HCT116 (cell line): ENCODE measurements at regions not wholly inside any gene's neighbourhood (a gene's known extent, or its start where the extent isn't known, plus 50 kb on each side); places are given as distances from the start of the nearest gene placed in this dataset.
A peak's percentile ranks its signal among the peaks of the same experiment; 100 is the strongest.

ENCODE experiments used
- ATAC-seq: fragments of 200-7000 bp; cut with Tn5 transposase; 2 replicates; pipeline ENCODE4 v1.9.1; 2020; ENCODE audit warnings: mild to moderate bottlenecking, moderate library complexity
- BruUV-seq: library from RNA; stranded (reverse); fragments of 400-500 nt; replicated peaks from 2 replicates; lab custom pipeline; 2021; lab: Mats Ljungman, UMichigan
- CTCF ChIA-PET: fragments of 300-600 bp; sonication (Branson Sonifier 250); formaldehyde crosslinking; loops from one replicate; lab custom pipeline; 2021; ENCODE audit warnings: antibody characterized with exemption; lab: Charles Lee
- POLR2A ChIA-PET: fragments of 300-600, 350-600 bp; sonication (Branson Sonifier 250); formaldehyde crosslinking; loops from one replicate; lab custom pipeline; 2021; ENCODE audit warnings: antibody characterized with exemption; lab: Charles Lee
- RAD21 ChIA-PET, 2 experiments: fragments of 300-600 bp; sonication (Branson Sonifier 250); formaldehyde crosslinking; loops; one replicate each; lab custom pipeline; 2023; ENCODE audit warnings: low total read pairs in 2 of 2; ENCODE audit not compliant: uncharacterized antibody in 2 of 2, unreplicated experiment in 2 of 2, low non-redundant PET in 1 of 2; lab: Charles Lee
- DNase-seq: peaks from one replicate; pipeline ENCODE4 v3.0.0-alpha.2; 2010; ENCODE audit warnings: low read depth, low spot score
- H2AFZ ChIP-seq: fragments of 200-600 bp; shearing (Covaris generic), sonication (generic); 2 replicates; pipeline ENCODE4 v1.6.1; 2017; ENCODE audit warnings: low read depth, mixed run types, mixed read lengths, antibody characterized with exemption, low read length; ENCODE audit not compliant: poor library complexity, severe bottlenecking
- H3K27ac ChIP-seq: 2 replicates; pipeline ENCODE4 v1.5.1; 2012; ENCODE audit warnings: low read depth, low read length
- H3K27me3 ChIP-seq: fragments of 200-600 bp; sonication (generic); 2 replicates; pipeline ENCODE4 v1.6.1; 2016; ENCODE audit warnings: mixed run types, low read length, mixed read lengths; ENCODE audit not compliant: insufficient read depth
- H3K36me3 ChIP-seq, 2 experiments: fragments of 200-500 bp in 1 of 2; fragments of 200-600 bp in 1 of 2; sonication (Bioruptor generic) in 1 of 2; sonication (generic) in 1 of 2; 2 replicates each; pipeline versions ENCODE4 v1.5.1 to v1.6.1; 2014 to 2016; ENCODE audit warnings: low read length in 2 of 2, inconsistent platforms in 1 of 2, mixed read lengths in 1 of 2, mixed run types in 1 of 2; ENCODE audit not compliant: insufficient read depth in 2 of 2, control insufficient read depth in 1 of 2
- H3K4me1 ChIP-seq, 2 experiments: fragments of 200-600 bp in 1 of 2; sonication (generic) in 1 of 2; 2 replicates each; pipeline versions ENCODE4 v1.5.1 to v1.6.1; 2012 to 2017; ENCODE audit warnings: low read length in 2 of 2, inconsistent platforms in 1 of 2, mild to moderate bottlenecking in 1 of 2, mixed read lengths in 1 of 2, mixed run types in 1 of 2, moderate library complexity in 1 of 2; ENCODE audit not compliant: insufficient read depth in 2 of 2, control insufficient read depth in 1 of 2
- H3K4me2 ChIP-seq: fragments of 200-600 bp; sonication (generic); 2 replicates; pipeline ENCODE4 v1.6.1; 2017; ENCODE audit warnings: mixed run types, low read length, mixed read lengths
- H3K4me3 ChIP-seq, 2 experiments: fragments of 200-600 bp in 1 of 2; sonication (generic) in 1 of 2; replicated peaks in 1 of 2; 2 replicates each; pipeline ENCODE4 v1.5.1; 2011 to 2016; ENCODE audit warnings: low read length in 2 of 2, control low read depth in 1 of 2, low read depth in 1 of 2, mild to moderate bottlenecking in 1 of 2, mixed read lengths in 1 of 2, mixed run types in 1 of 2
- H3K79me2 ChIP-seq: fragments of 200-600 bp; sonication (generic); 2 replicates; pipeline ENCODE4 v1.6.1; 2017; ENCODE audit warnings: mild to moderate bottlenecking, mixed run types, low read length, moderate library complexity, mixed read lengths; ENCODE audit not compliant: insufficient read depth
- H3K9ac ChIP-seq: fragments of 200-600 bp; sonication (generic); 2 replicates; pipeline ENCODE4 v1.6.1; 2016; ENCODE audit warnings: low read length, mixed read lengths
- H3K9me2 ChIP-seq: fragments of 200-600 bp; sonication (generic), shearing (Covaris generic); 2 replicates; pipeline ENCODE4 v1.6.1; 2017; ENCODE audit warnings: mixed run types, mild to moderate bottlenecking, moderate library complexity; ENCODE audit not compliant: insufficient read depth
- H3K9me3 ChIP-seq, 2 experiments: fragments of 200-500 bp in 1 of 2; fragments of 200-600 bp in 1 of 2; sonication (Bioruptor generic) in 1 of 2; sonication (generic) in 1 of 2; 2 replicates each; pipeline ENCODE4 v1.6.1; 2014 to 2017; ENCODE audit warnings: low read length in 2 of 2, mixed read lengths in 2 of 2, inconsistent platforms in 1 of 2, low read depth in 1 of 2, mild to moderate bottlenecking in 1 of 2, mixed run types in 1 of 2, moderate library complexity in 1 of 2; ENCODE audit not compliant: control insufficient read depth in 1 of 2, insufficient read depth in 1 of 2
- H4K20me1 ChIP-seq: fragments of 200-600 bp; sonication (generic), shearing (Covaris generic); 2 replicates; pipeline ENCODE4 v1.6.1; 2017; ENCODE audit warnings: mixed run types, mild to moderate bottlenecking, moderate library complexity; ENCODE audit not compliant: insufficient read depth
- CBX3 ChIP-seq: IDR thresholded peaks from 2 replicates; pipeline ENCODE4 v1.6.1; 2012; ENCODE audit warnings: low read depth
- CEBPB ChIP-seq: IDR thresholded peaks from 2 replicates; pipeline ENCODE4 v1.6.1; 2012; ENCODE audit warnings: low read depth
- EGR1 ChIP-seq: IDR thresholded peaks from 2 replicates; pipeline ENCODE4 v1.6.1; 2012; ENCODE audit warnings: low read depth
- EZH2phosphoT487 ChIP-seq: fragments of 200-600 bp; IDR thresholded peaks from 2 replicates; pipeline ENCODE4 v1.6.1; 2018; ENCODE audit warnings: antibody characterized with exemption, borderline replicate concordance
- FOSL1 ChIP-seq: IDR thresholded peaks from 2 replicates; pipeline ENCODE4 v1.6.1; 2012; ENCODE audit warnings: low read depth
- JUND ChIP-seq: IDR thresholded peaks from 2 replicates; pipeline ENCODE4 v1.6.1; 2012
- RAD21 ChIP-seq: IDR thresholded peaks from 2 replicates; pipeline ENCODE4 v1.6.1; 2012; ENCODE audit warnings: low read depth, mild to moderate bottlenecking
- SIN3A ChIP-seq: IDR thresholded peaks from 2 replicates; pipeline ENCODE4 v1.6.1; 2012; ENCODE audit warnings: low read depth
- SP1 ChIP-seq: IDR thresholded peaks from 2 replicates; pipeline ENCODE4 v1.6.1; 2012; ENCODE audit warnings: low read depth
- SRF ChIP-seq: IDR thresholded peaks from 2 replicates; pipeline ENCODE4 v1.6.1; 2012; ENCODE audit warnings: low read depth
- TCF7L2 ChIP-seq: IDR thresholded peaks from 2 replicates; pipeline ENCODE4 v1.7.0; 2011; ENCODE audit warnings: borderline replicate concordance, inconsistent platforms; ENCODE audit not compliant: insufficient read depth, insufficient read length; ENCODE audit errors: extremely low read depth
- YY1 ChIP-seq: IDR thresholded peaks from 2 replicates; pipeline ENCODE4 v1.6.1; 2011; ENCODE audit warnings: low read length, low read depth, moderate library complexity, mild to moderate bottlenecking; ENCODE audit not compliant: insufficient replicate concordance; ENCODE audit errors: extremely low read depth
- ZNF274 ChIP-seq: fragments of 200-500 bp; sonication (Bioruptor generic); IDR thresholded peaks from 2 replicates; pipeline ENCODE4 v1.6.1; 2014; ENCODE audit warnings: mild to moderate bottlenecking, low read depth, low read length, inconsistent platforms
- intact Hi-C: fragments of 100-400 bp; cut with micrococcal nuclease; formaldehyde crosslinking; loops from 2 replicates; pipeline ENCODE4 v1.10.0; 2022
- TF ChIP-seq, protein P1 (sequence below): IDR thresholded peaks from 2 replicates; pipeline ENCODE4 v1.6.1; 2012
- TF ChIP-seq, protein P2 (sequence below): IDR thresholded peaks from 2 replicates; pipeline ENCODE4 v1.6.1; 2012; ENCODE audit warnings: low read depth
- TF ChIP-seq, protein P3 (sequence below): IDR thresholded peaks from 2 replicates; pipeline ENCODE4 v1.6.1; 2012

DNA sequence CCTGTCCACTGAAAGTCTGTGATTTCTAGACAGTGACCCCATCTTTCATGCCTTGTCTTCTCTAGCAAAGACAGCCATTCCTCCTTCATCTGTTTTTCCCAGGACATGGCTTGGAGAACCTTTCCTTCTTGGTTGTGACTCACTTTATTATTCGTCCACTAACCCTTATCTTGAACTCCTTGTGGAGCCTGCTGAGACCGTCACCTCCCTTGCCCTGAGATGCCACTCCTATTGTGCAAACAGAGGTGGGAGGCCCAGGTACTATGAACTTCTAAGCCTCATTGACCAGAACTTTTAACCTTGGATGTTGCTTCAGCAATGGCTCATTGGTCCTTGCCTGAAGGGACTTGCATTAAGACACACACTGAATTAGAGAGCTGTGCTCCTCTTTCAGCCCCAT, 117.5 kb downstream of the FOXD2 start:
- peak; percentile 75 for ATAC-seq
- H4K20me1 ChIP-seq, result no peaks in the 10 kb centered on the region
- no peak overlapping the region for H3K27ac ChIP-seq
- H3K9me3 ChIP-seq, result no peaks in the 10 kb centered on the region
- DNase-seq, result peak; percentile 39
- intact Hi-C loops, result no loop called here
- H2AFZ ChIP-seq, result no peak overlapping the region
- TF ChIP-seq FOSL1 (peak; percentile 46; the same call in 1 of the 2 replicates), CEBPB (peak; percentile 84), CBX3 (peak; percentile 60; the same call in 1 of the 2 replicates), EGR1 (0 out of 2 replicates have a peak, but pooled peaks have one; percentile 59), RAD21 (no peak), SP1 (peak; percentile 75), JUND (peak; percentile 58), YY1 (no peak)
- TF ChIP-seq, protein P1, sequence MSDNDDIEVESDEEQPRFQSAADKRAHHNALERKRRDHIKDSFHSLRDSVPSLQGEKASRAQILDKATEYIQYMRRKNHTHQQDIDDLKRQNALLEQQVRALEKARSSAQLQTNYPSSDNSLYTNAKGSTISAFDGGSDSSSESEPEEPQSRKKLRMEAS, result 0 out of 2 replicates have a peak, but pooled peaks have one; percentile 34
- H3K9me2 ChIP-seq, result no peaks in the 10 kb centered on the region
- peak overlapping the region; percentile 49 for H3K4me2 ChIP-seq
- no peaks in the 10 kb centered on the region for H3K27me3 ChIP-seq
- no peaks in the 10 kb centered on the region for H3K79me2 ChIP-seq
- POLR2A ChIA-PET, result no interaction called here
- no peaks in the 10 kb centered on the region for H3K36me3 ChIP-seq
- RAD21 ChIA-PET, result no interaction called here
- no TSS peak for BruUV-seq
- H3K4me3 ChIP-seq, result no peak overlapping the region
- CTCF ChIA-PET, result interaction anchor here (2.4 kb wide), 1 partner anchor 14 kb away, joined by 8 read pairs; no protein-coding TSS in a partner anchor
- H3K4me1 ChIP-seq, result peaks cover 3 to 35% of the 10 kb centered on the region in 2 experiments; a peak in 3 of 4 replicates
- no peak overlapping the region for H3K9ac ChIP-seq

DNA sequence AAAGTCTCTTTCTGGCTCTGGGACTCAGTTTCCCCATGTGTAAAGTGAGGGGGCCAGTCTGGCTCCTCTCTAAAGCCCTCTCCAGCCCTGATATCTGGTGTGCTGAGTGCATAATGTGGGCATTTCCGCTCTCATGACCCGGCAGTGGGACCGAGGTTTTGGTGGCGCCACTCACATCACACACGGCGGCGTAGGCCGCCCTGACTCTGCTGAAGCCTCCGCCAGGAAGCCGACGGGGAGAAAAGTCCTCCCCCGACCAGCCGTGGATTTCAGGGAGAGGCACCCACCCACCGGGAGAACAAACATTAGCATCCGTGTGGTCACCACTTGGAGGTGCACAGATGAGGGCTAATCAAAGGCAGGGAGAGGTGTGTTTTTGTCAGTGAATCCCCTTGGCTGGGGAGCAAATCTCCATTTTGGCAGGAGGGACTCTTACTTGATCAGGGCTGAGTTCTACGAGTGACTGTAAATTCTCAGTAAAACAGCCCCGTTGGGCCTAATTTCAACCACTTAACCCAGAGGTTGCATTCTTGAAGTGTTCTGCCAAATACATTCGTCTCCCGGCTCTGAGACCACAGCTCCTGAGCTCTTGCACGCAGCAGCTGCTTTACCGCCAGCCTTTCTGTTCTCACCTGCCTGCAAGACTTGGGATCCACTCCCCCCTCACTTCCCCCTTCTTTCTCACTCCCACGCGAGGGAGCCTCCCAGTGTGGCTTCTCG, 118.2 kb downstream of the FOXD2 start:
- Histone ChIP-seq H3K27ac (no peak overlapping the region), H3K4me3 (no peak overlapping the region), H3K9me3 (no peaks in the 10 kb centered on the region), H3K9ac (no peak overlapping the region), H4K20me1 (no peaks in the 10 kb centered on the region), H3K4me2 (peak overlapping the region; percentile 49), H3K36me3 (no peaks in the 10 kb centered on the region), H3K27me3 (no peaks in the 10 kb centered on the region), H2AFZ (no peak overlapping the region), H3K79me2 (no peaks in the 10 kb centered on the region), H3K4me1 (peaks cover 3 to 39% of the 10 kb centered on the region in 2 experiments; a peak in 3 of 4 replicates), H3K9me2 (no peaks in the 10 kb centered on the region)
- intact Hi-C loops, result no loop called here
- ChIA-PET RAD21 (no interaction called here), CTCF (interaction anchor here (2.1 to 2.4 kb wide), 2 partner anchors 10 to 14 kb away, joined by 5 to 8 read pairs; no protein-coding TSS in a partner anchor), POLR2A (no interaction called here)
- ATAC-seq (no peak), DNase-seq (no peak)
- no TSS peak for BruUV-seq
- TF ChIP-seq SIN3A (no peak), TCF7L2 (no peak), SRF (no peak), EGR1 (no peak), FOSL1 (no peak), EZH2phosphoT487 (no peak), CEBPB (no peak), ZNF274 (no peak)
- TF ChIP-seq, protein P2, sequence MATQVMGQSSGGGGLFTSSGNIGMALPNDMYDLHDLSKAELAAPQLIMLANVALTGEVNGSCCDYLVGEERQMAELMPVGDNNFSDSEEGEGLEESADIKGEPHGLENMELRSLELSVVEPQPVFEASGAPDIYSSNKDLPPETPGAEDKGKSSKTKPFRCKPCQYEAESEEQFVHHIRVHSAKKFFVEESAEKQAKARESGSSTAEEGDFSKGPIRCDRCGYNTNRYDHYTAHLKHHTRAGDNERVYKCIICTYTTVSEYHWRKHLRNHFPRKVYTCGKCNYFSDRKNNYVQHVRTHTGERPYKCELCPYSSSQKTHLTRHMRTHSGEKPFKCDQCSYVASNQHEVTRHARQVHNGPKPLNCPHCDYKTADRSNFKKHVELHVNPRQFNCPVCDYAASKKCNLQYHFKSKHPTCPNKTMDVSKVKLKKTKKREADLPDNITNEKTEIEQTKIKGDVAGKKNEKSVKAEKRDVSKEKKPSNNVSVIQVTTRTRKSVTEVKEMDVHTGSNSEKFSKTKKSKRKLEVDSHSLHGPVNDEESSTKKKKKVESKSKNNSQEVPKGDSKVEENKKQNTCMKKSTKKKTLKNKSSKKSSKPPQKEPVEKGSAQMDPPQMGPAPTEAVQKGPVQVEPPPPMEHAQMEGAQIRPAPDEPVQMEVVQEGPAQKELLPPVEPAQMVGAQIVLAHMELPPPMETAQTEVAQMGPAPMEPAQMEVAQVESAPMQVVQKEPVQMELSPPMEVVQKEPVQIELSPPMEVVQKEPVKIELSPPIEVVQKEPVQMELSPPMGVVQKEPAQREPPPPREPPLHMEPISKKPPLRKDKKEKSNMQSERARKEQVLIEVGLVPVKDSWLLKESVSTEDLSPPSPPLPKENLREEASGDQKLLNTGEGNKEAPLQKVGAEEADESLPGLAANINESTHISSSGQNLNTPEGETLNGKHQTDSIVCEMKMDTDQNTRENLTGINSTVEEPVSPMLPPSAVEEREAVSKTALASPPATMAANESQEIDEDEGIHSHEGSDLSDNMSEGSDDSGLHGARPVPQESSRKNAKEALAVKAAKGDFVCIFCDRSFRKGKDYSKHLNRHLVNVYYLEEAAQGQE, result no peak
- TF ChIP-seq, protein P3, sequence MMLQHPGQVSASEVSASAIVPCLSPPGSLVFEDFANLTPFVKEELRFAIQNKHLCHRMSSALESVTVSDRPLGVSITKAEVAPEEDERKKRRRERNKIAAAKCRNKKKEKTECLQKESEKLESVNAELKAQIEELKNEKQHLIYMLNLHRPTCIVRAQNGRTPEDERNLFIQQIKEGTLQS, result no peak
